Astrocyte (in vitro differentiated cells and primary cell): ENCODE measurements at regions not wholly inside any gene's neighbourhood (a gene's known extent, or its start where the extent isn't known, plus 50 kb on each side); places are given as distances from the start of the nearest gene placed in this dataset.

Source experiments
- DNase-seq: peaks from one replicate; pipeline ENCODE4 v3.0.0-alpha.2; 2010; ENCODE audit warnings: low read depth
- FAIRE-seq: peaks from 2 replicates; lab custom pipeline; 2011; peaks lifted over from hg19 to GRCh38; lab: Jason Lieb, UNC
- H2AFZ ChIP-seq: 2 replicates; pipeline ENCODE4 v1.6.0; 2012; ENCODE audit warnings: low read depth, low read length, inconsistent platforms
- H3K27ac ChIP-seq: 2 replicates; pipeline ENCODE4 v1.5.1; 2011; ENCODE audit warnings: low read depth, low read length, inconsistent platforms
- H3K27me3 ChIP-seq: 2 replicates; pipeline ENCODE4 v1.6.0; 2011; ENCODE audit warnings: low read length, inconsistent platforms; ENCODE audit not compliant: insufficient read depth
- H3K36me3 ChIP-seq: 2 replicates; pipeline ENCODE4 v1.5.1; 2011; ENCODE audit warnings: low read length, inconsistent platforms; ENCODE audit not compliant: insufficient read depth
- H3K4me1 ChIP-seq: 2 replicates; pipeline ENCODE4 v1.5.1; 2011; ENCODE audit warnings: low read length, inconsistent platforms; ENCODE audit not compliant: insufficient read depth
- H3K4me2 ChIP-seq: 2 replicates; pipeline ENCODE4 v1.6.0; 2012; ENCODE audit warnings: low read length, inconsistent platforms
- H3K4me3 ChIP-seq: 2 replicates; pipeline ENCODE4 v1.5.1; 2011; ENCODE audit warnings: low read depth, mild to moderate bottlenecking, low read length, inconsistent platforms; ENCODE audit not compliant: insufficient read depth
- H3K79me2 ChIP-seq: 2 replicates; pipeline ENCODE4 v1.6.0; 2012; ENCODE audit warnings: mild to moderate bottlenecking, low read length, inconsistent platforms; ENCODE audit not compliant: insufficient read depth
- H3K9ac ChIP-seq: 2 replicates; pipeline ENCODE4 v1.6.0; 2012; ENCODE audit warnings: mild to moderate bottlenecking, low read length, inconsistent platforms
- H3K9me3 ChIP-seq: 2 replicates; pipeline ENCODE4 v1.5.1; 2012; ENCODE audit warnings: low read depth, mild to moderate bottlenecking, low read length, inconsistent platforms; ENCODE audit not compliant: insufficient read depth
- H4K20me1 ChIP-seq: 2 replicates; pipeline ENCODE4 v1.6.0; 2012; ENCODE audit warnings: low read length, inconsistent platforms; ENCODE audit not compliant: insufficient read depth
- H3K27ac Mint-ChIP-seq: one replicate; pipeline ENCODE4 v1.8.0; 2021; ENCODE audit warnings: mild to moderate bottlenecking, mixed read lengths; ENCODE audit not compliant: unreplicated experiment
- H3K27me3 Mint-ChIP-seq: one replicate; pipeline ENCODE4 v1.8.0; 2021; ENCODE audit warnings: low read depth, mixed read lengths; ENCODE audit not compliant: unreplicated experiment
- H3K36me3 Mint-ChIP-seq: one replicate; pipeline ENCODE4 v1.8.0; 2021; ENCODE audit warnings: low read depth, mixed read lengths; ENCODE audit not compliant: unreplicated experiment
- H3K4me1 Mint-ChIP-seq: one replicate; pipeline ENCODE4 v1.8.0; 2021; ENCODE audit warnings: low read depth, mixed read lengths; ENCODE audit not compliant: unreplicated experiment
- H3K4me3 Mint-ChIP-seq: one replicate; pipeline ENCODE4 v1.8.0; 2021; ENCODE audit warnings: mild to moderate bottlenecking, moderate library complexity, mixed read lengths; ENCODE audit not compliant: unreplicated experiment
- H3K9me3 Mint-ChIP-seq: one replicate; pipeline ENCODE4 v1.8.0; 2021; ENCODE audit warnings: mild to moderate bottlenecking, mixed read lengths; ENCODE audit not compliant: unreplicated experiment
- EZH2 ChIP-seq: IDR thresholded peaks from 2 replicates; pipeline ENCODE4 v1.6.1; 2012; ENCODE audit warnings: mild to moderate bottlenecking, low read length, inconsistent platforms; ENCODE audit not compliant: insufficient read depth
- TF ChIP-seq, protein P1 (sequence below): IDR thresholded peaks from 2 replicates; pipeline ENCODE4 v1.5.1; 2011; ENCODE audit warnings: low read depth, mild to moderate bottlenecking, inconsistent platforms, low read length, moderate library complexity; ENCODE audit not compliant: insufficient read depth

DNA sequence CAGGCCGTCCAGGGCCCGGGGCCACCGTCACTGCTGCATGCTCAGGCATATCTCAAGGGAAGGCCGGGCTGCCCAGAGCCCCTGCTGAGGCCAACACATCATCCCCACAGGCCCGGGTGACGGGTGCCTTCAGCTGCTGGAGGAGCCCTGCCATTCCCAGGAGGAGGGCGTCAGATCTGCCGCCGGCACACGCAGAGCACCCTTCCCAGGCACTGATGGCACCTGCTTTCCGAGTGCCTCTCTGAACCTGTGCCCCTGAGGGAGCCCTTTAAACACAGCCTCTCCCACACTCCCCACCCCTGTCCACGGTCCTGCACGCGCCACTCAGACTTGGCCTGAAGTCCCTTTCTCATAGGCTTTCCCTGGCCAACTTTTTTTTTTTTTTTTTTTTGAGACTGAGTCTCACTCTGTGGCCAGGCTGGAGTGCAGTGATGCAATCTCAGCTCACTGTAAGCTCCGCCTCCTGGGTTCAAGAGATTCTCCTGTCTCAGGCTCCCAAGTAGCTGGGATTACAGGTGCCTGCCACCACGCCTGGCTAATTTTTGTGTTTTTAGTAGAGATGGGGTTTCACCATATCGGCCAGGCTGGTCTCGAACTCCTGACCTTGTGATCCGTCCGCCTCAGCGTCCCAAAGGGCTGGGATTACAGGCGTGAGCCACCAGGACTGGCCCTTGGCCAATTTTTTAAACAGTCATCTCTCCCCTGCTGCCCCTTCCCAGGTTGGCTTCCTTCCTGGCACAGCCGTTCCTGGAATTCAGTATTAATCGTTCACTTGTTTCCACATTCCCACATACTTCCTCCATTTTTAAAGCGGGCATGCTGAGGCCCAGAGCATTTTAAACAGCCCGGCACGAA, 211.7 kb downstream of the NDUFA10 start:
- no peaks in the 10 kb centered on the region for H3K4me1 Mint-ChIP-seq
- Histone ChIP-seq H3K79me2 (no peaks in the 10 kb centered on the region), H3K27ac (no peak overlapping the region), H3K27me3 (no peaks in the 10 kb centered on the region), H3K4me2 (no peak overlapping the region), H3K4me1 (no peaks in the 10 kb centered on the region), H3K9ac (no peak overlapping the region), H3K9me3 (no peaks in the 10 kb centered on the region), H2AFZ (no peak overlapping the region), H3K4me3 (no peak overlapping the region), H3K36me3 (no peaks in the 10 kb centered on the region), H4K20me1 (no peaks in the 10 kb centered on the region)
- no peak for TF ChIP-seq EZH2
- TF ChIP-seq, protein P1, sequence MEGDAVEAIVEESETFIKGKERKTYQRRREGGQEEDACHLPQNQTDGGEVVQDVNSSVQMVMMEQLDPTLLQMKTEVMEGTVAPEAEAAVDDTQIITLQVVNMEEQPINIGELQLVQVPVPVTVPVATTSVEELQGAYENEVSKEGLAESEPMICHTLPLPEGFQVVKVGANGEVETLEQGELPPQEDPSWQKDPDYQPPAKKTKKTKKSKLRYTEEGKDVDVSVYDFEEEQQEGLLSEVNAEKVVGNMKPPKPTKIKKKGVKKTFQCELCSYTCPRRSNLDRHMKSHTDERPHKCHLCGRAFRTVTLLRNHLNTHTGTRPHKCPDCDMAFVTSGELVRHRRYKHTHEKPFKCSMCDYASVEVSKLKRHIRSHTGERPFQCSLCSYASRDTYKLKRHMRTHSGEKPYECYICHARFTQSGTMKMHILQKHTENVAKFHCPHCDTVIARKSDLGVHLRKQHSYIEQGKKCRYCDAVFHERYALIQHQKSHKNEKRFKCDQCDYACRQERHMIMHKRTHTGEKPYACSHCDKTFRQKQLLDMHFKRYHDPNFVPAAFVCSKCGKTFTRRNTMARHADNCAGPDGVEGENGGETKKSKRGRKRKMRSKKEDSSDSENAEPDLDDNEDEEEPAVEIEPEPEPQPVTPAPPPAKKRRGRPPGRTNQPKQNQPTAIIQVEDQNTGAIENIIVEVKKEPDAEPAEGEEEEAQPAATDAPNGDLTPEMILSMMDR = no peak
- no peak overlapping the region for H3K27ac Mint-ChIP-seq
- no peak overlapping the region for H3K4me3 Mint-ChIP-seq
- H3K36me3 Mint-ChIP-seq = no peaks in the 10 kb centered on the region
- FAIRE-seq (no peak), DNase-seq (no peak)
- peaks cover 26% of the 10 kb centered on the region for H3K27me3 Mint-ChIP-seq
- no peaks in the 10 kb centered on the region for H3K9me3 Mint-ChIP-seq

DNA sequence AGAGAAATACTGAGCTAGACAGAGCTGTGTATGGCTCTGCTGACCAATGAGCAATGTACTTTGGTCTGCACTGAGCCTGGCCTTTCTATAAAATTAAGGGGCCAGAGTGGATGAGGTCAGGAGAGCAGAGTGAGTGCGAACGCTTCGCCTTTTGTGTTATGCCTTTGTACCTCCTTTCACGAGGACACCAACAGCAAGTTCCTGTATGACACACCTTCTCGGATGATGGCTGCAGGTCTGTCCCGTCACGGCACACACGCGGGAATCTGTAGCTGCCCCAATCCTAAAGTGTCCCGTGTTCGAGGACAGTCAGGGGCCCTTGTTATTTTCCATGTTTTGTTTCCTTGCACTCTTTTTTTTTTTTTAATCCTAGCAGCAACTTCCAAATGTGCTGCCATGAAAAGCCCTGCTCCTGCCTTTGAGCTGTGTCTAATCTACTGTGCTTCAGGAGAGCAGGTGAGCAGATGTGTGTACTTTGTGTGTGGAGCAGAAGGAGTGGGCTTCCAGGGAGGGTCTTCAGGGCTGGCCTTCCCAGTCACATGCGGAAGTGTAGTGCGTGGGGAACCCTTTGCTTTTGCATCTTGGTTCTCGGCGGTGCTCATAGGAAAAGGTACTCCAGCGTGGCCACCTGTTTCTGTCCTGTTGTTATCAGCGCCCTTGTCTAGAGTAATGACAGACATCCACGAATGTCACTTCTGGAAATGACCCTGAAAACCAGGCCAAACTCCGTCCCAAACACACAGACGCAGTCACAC, 213.2 kb downstream of the NDUFA10 start:
- Histone ChIP-seq H3K79me2 (no peaks in the 10 kb centered on the region), H3K9ac (no peak overlapping the region), H4K20me1 (no peaks in the 10 kb centered on the region), H3K4me1 (no peaks in the 10 kb centered on the region), H3K9me3 (no peaks in the 10 kb centered on the region), H3K36me3 (no peaks in the 10 kb centered on the region), H2AFZ (no peak overlapping the region), H3K27me3 (no peaks in the 10 kb centered on the region), H3K4me3 (no peak overlapping the region), H3K27ac (no peak overlapping the region), H3K4me2 (no peak overlapping the region)
- Mint-ChIP-seq H3K4me3 (no peak overlapping the region), H3K27ac (no peak overlapping the region), H3K36me3 (no peaks in the 10 kb centered on the region), H3K4me1 (no peaks in the 10 kb centered on the region), H3K9me3 (no peaks in the 10 kb centered on the region), H3K27me3 (peaks cover 34% of the 10 kb centered on the region)
- TF ChIP-seq EZH2 = no peak
- TF ChIP-seq, protein P1 = no peak
- FAIRE-seq (no peak), DNase-seq (no peak)
